ENCODE measurements at regions not wholly inside any gene's neighbourhood (a gene's known extent, or its start where the extent isn't known, plus 50 kb on each side); places are given as distances from the start of the nearest gene placed in this dataset.

DNA sequence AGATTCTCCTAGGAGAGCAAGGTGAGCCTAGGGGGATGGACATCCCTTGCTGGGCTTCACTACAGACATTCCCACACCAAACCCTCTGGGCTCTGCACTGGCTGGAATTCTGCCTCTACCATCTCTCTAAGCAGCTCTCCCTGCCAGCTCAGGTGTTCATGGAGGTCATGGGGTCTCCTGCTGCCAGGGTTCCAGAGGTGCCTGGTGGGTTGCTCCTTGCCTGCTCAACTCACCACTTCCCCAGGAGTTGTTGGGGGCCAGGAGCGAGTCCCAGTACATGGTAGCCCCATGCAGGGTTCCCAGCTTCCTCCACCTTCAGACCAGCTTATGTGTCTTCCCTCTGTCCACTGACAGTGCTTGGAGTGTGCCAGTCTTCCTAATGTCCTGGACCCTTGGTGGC lies 167.8 kb upstream of the PAQR3 start:
- in situ Hi-C loops (cut with MboI; ENCODE audit: low sequenced_read_pairs) = no loop called here

DNA sequence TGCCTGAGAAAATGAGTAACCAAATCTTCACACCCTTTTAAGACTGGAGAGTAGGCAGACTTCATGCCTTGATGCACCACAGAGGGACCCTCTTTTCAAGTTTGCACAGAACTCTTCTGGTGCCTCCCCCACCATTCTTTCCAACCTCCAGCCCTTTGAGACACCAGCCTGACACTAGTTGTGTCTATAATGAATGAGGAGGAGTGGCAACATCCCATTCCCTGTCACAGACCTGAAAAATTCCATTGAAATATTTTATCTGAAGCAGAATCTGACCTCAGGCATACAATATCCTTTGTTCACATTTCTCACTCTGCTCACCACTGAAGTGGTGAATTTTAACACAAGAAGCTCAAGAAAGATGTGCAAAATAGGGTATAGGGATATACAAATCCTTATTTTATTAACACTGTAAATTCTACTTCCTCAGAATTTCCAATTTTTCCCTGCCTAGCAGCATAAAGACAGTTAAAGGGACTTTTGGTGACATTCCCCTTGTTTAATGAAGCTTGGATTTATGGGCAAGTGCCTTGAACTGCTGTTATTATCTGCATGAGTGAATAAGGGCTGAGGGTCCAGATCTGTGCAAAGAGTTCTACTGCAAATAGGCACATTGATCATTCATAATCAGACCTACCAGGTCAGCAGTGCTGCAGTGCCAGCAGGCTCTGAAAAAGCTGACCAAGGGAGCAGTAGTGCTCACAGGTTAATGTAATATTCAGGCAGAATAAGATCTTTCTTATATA lies 149.9 kb upstream of the PAQR3 start:
- in situ Hi-C loops (cut with MboI; ENCODE audit: low sequenced_read_pairs) = no loop called here

DNA sequence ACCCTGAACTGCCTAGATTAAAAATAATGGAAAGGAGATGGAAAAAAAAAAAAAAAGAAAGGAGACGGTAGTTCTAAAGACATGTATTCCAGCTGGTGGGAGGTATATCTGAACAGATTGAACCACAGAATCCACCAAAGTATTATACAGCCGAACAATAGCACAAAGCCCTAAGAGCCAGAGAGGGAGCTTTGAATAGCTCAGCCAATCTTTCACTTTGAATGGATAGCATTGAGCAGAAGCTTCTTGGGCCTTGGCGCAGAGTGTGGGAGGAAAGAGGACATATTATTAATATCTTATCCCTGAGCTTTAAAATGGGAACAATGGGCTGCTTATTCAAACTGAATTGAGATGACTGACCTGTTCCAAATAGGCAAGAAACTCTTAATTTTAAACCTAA lies 147.8 kb upstream of the PAQR3 start:
- in situ Hi-C loops (cut with MboI; ENCODE audit: low sequenced_read_pairs) = no loop called here

DNA sequence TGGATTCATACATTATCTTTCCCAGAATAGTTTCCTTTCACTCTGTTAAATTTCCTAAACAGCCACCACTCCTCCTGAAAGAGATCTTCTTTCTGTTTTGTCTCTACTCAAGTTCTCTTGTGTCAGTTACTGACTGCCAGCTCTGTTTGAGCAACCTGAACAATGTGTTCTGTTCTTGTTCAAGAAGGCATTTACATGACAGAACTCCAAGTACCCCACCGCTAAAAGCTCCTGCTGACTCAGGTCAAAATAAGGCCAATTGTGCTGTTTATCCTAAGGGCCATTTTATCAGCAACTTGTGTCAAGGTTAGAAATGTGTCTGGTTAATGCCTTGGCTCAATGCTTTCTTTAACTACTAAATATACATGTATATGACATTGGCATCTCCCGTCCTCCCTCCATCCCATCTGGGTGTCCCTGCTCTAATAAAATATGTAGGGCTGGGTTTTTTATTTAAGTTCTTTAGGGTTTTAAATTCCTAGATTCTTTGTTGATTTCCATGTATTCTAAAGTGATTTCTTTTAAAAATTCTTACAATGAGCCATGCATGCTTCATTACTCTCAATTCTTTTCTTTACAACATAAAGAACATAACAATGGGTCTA lies 144.3 kb upstream of the PAQR3 start:
- in situ Hi-C loops (cut with MboI; ENCODE audit: low sequenced_read_pairs) = no loop called here

DNA sequence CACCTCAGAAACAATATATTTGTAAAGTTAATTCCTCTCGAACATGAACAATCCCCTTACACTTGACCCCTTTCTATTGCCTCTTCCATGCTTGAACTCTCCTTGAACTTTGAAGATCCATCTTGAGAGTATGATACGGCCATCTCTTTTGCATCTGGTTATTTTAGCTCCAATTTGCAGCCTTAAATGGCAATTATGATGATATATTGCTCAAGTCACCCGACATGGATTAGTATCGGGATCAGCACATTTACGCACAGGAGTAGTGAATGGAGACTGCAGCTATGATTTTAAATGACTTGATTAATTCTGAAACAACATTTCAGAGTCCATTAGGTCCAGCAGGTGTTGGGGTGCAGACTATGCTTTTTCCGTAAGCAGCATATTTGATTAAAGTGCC lies 143.8 kb upstream of the PAQR3 start:
- in situ Hi-C loops (cut with MboI; ENCODE audit: low sequenced_read_pairs) = no loop called here

DNA sequence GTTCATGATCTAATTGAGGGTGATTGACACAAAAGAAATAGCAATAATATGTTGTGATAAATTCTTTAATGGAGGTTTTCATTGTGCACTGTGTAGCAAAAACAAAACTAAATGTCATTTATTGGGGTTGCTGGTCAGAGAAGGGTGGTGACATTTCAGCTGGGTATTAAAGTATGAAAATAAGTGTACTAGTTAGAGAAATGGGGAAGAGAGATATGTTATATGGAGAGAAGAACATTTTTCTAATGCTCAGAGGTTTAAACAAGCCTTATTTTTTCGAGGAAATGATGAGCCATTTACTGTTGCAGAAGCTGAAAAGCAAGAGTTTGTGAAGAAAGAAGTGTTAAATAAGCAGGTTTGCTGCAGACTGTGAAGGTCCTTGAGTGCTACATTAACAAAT lies 142.7 kb upstream of the PAQR3 start:
- in situ Hi-C loops (cut with MboI; ENCODE audit: low sequenced_read_pairs) = no loop called here

DNA sequence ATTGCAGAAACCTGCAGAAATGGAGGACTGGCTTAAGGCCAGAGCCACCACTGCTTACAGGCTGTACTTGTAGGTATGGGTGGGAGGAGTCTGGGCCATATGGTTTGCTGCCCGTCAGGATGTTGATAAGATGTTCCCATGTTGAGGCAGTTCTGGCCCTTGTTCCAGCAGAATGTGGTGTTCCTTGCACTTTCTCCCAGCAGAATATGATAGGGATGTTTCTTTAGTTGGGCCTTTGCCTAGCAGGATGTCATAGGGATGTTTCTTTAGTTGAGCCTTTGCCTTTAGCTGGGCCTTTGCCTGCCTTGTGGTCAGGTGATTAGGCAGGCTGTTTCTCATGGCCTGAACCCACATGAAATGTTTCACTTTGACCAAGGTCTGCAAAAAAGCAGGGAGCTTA lies 139.1 kb upstream of the PAQR3 start:
- in situ Hi-C loops (cut with MboI; ENCODE audit: low sequenced_read_pairs) = no loop called here

DNA sequence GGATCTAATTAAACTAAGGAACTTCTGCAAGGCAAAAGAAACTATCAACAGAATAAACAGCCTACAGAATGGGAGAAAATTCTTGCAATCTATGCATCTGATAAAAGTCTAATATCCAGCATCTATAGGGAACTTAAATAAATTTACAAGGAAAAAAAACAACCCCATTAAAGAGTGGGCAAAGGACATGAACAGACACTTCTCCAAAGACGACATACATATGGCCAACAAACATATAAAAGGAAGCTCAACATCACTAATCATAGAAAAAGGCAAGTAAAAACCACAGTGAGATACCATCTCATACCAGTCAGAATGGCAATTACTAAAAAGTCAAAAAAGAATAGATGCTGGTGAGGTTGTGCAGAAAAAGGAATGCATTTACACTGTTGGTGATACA lies 134.8 kb upstream of the PAQR3 start:
- in situ Hi-C loops (cut with MboI; ENCODE audit: low sequenced_read_pairs) = no loop called here

DNA sequence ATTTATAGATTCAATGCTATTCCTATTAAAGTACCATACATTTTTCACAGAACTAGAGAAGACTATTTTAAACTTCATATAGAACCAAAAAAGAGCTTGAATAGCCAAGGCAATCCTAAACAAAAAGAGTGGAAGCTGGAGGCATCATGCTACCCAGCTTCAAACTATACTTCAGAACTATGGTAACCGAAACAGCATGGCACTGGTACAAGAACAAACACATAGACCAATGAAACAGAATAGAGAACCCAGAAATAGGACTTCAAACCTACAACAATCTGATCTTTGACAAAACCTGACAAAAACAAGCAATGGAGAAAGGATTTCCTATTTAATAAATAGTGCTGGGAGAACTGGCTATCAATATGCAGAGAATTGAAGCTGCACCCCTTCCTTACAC lies 134.2 kb upstream of the PAQR3 start:
- in situ Hi-C loops (cut with MboI; ENCODE audit: low sequenced_read_pairs) = no loop called here

DNA sequence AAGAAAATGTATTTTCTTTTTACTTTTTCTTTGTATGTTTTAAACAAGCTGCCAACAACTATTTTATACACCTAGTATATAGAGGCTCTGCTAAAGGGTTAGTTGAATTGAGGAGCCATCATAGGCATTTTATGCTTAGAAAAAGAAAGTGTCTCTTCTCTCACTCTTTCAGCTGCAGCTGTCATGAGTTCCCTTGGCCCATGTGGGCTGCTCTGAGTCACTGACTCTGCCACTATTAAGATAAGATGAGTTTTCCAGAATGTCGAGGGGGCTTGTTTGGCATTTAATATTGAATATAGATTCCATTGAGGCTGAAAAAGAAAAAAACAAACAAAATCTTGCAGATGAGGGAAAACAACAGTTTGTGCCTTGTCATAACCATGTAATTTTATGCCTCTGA lies 126.0 kb upstream of the PAQR3 start:
- in situ Hi-C loops (cut with MboI; ENCODE audit: low sequenced_read_pairs) = no loop called here

DNA sequence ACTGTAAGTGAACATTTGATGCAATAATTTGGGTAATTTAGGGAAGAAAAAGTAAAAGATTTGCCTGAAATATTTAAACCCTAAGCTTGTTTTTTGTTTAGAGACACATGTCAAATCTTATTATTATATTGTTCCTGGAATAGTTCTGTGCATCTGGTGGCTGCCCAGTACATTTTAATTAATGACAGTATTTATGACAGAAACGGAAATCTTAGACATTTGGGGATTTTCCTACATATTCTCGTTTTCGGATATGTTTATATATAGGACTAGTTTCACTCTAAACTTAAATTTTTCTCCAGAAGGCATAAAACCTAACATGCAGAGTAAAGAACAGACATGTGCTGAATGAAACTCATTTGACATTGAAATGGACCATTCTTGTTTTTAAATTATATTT lies 125.6 kb upstream of the PAQR3 start:
- in situ Hi-C loops (cut with MboI; ENCODE audit: low sequenced_read_pairs) = no loop called here

DNA sequence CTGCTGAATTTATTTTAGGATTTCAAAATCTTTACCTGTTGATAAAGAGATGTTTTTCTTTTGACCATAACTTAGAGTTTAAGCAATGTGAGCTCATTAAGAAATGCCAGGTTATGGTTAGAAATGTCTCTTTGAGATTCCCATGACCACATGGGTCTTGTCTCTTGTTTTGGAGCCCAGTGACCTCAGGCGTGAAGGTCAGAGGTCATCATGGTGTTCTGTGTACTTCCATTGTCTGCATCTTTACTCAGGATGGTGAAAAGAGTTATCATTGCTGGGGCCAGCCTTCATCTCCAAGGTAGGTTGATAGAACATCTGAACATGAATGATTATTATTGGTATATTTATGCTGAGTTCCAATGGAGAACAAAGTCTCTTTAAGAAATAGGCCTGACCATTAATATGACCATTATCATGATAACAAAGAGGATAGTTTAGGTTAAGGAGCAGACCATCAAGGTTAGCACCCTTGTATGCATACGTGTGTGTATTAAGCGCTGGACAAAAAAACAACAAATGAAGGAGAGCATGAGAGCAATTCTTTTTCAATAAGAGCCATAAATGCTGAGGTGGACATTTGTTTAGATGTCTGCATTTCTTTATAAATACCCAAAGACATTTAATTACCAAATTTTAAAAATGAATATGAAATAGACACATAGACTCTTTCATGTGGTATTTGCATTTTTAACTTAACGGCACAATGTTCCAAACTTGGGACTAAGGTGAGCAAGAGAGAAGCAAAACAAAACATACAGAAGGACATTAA lies 120.6 kb upstream of the PAQR3 start:
- in situ Hi-C loops (cut with MboI; ENCODE audit: low sequenced_read_pairs) = no loop called here

DNA sequence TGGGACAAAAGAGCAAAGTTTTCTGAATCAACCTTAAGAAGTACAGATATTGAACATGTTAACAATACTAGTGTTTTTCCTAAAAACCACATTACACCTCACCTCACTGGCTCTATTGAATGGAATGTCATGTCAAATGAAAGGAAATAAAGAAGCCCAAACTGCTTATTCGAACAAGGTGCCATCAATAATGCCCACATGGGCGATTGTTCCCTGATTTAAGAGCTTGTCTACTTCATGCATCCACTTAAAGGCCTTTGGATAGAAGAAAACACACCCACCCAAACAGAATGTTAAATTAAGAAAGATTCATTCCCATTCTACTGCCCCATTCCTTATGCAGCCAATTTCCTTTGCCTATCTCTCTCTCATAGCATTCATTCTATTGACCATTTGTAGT lies 118.5 kb upstream of the PAQR3 start:
- in situ Hi-C loops (cut with MboI; ENCODE audit: low sequenced_read_pairs) = no loop called here

DNA sequence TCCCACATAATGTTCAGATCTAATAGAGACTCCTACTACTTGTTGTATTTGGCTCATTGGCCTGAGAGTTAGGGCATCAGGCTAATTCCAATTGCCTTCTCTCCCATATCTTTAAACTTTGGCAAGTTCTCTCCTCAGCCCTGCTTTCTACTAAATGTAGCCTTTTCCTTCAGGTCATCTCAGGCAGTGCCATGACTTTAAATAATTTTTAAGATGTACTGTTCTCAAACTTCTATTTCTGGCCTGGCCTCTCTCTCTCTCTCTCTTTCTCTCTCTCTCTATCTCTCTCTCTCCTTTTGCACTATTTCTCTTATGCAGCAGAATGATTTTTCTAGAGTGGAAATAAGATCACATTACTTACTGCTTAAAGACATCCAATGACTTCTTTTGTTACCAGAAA lies 114.5 kb upstream of the PAQR3 start:
- in situ Hi-C loops (cut with MboI; ENCODE audit: low sequenced_read_pairs) = no loop called here

DNA sequence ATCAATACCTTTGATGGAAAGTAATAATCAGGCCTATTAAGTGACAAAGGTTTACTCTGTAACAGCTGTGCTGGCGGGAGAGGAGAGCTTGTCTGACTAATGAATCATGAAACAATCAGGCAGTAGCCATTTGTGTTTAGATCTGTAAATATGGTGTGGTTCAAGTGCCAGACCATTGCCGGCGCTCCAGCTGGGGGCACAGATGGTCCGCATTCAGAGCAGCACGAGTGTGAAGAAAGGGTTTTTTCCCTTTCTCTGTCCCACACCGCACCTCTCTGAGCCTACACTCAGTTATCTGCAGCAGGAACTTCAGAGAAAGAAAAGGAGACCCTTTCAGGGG lies 111.3 kb upstream of the PAQR3 start:
- in situ Hi-C loops (cut with MboI; ENCODE audit: low sequenced_read_pairs) = no loop called here

DNA sequence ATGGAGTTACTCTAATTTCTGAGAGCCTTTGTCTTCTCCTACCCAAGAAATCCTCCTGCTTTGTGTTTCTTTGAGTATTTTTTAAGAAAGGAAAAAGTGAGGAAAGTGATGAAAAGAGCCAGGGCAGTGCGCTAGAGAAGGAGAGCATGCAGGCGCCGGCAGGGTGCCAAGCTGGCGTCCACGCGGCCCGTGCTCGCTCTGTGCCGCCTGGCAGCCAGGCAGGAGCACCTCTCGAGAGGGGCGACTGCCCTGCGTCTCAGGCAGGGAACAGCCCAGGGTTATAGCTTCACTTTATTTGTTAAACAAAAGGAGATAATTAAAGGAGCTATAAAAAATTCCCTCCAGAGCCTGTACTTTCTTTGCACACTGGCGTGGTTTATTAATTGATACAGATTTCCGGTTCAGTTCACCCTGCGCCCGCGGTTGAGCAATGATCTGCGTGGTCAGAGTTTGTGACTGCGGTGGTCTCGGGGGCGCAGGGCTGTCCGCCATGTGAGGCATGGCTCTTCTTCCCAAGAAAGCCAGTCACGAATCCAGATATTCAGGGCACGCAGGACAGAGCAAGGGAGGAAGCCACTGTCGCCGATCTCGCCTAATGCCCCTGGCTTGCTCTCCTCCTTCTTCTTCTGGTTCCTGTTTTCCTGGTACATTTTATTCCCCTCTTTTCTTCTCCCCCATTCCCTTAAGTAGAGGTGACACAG lies 110.8 kb upstream of the PAQR3 start:
- in situ Hi-C loops (cut with MboI; ENCODE audit: low sequenced_read_pairs) = no loop called here

DNA sequence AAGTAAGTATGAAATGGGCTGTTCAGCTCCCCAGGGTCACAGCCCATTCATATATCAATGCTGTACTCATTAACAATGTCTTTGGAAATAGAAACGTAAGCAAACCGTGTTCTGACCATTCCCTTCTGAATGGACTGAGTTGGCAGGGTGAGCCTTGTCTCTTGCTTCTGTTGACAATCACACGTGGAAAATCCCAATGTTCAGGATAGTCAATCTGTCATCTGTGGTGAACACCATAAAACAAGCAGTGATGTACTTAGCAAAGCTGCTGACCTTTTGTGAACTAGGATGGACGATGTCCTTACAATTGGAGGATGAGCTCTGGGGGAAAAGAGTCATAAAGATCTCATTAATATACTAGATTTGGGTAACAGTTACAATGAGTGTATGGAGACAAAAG lies 109.6 kb upstream of the PAQR3 start:
- in situ Hi-C loops (cut with MboI; ENCODE audit: low sequenced_read_pairs) = no loop called here

DNA sequence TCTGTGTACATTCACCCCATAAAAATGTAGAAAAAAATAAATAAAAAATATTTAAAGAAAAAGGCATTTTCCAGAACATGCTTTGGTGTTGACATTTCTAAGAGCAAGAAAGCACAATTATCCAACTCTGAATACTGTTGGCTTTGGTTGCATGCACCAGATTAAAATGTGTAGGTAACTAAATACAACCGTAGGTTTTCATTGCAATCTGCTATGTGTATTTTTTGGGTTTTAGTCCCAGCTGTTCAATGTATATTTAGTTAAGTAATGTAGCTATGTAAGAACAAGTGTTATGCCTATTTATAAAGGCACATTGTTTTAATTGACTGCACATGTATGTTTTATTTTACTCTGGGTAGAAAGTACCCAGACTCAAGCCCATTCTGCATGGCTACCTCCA lies 108.1 kb upstream of the PAQR3 start:
- in situ Hi-C loops (cut with MboI; ENCODE audit: low sequenced_read_pairs) = no loop called here

DNA sequence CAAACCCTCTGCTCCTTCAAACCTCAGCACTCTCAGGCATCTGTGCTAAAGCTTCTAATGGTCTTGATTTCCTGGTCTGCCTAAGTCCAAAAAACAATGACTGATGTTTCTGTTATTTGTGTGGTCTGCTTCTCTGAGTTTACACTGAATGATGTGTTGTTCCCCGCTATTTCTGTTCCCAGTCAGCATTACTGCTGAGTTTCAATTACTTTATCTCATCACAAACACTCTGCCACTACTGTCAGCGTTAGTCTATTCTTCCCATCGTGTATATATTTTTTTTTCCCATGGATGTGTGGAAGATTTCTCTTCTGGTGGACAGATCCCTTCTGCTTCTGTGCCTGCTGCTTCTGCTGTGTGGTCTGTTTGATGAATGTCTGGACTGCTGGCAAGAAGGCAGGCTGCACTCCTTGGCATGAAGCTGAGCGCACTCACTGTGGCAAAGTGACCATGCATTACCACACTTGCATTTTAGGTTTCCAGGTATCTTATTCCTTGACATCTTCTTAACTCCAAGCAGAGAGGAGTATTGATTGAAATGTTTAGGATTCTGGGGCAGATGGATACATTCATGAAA lies 106.9 kb upstream of the PAQR3 start:
- in situ Hi-C loops (cut with MboI; ENCODE audit: low sequenced_read_pairs) = no loop called here

DNA sequence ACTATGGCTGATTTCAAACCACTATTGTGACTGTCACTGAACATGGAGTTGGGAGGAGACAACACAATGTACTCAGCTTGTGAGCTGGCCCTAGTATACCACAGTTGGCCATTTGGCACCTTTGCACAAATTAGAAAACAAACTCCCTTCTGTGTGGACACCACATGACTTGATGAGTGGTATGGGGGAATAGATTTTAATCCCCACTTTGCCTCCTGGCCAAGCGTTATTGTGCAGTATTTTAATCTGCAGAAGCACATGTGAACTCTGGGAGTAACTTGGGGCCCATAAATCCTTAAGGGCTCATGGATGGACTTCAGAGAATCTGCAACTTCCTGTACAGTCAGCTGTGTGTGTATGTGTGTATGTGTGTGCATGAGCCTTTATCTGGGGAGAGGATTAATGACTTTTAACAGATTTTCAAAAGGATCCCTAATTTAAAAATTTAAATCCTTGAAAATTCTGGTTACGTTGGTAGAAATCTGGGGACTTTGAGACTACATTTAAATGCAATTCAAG lies 105.0 kb upstream of the PAQR3 start:
- in situ Hi-C loops (cut with MboI; ENCODE audit: low sequenced_read_pairs) = no loop called here

DNA sequence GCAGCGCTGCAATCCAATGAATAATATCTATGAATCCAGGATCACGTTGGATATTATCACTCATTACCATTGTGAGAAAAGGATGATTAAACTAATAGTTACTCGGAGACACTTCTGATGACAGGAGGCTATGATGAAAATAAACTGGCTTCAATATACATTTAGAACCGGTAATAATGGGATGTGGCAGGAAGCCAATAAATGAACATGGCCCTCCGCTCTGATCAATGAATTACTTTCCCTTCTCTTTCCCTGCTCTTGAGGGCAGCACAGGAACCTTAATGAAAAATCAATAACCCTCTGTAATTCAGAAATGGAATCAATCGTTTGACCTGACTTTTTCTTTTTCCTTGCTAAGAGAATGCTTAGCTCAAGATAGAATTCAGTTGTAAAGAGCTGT lies 103.9 kb upstream of the PAQR3 start:
- in situ Hi-C loops (cut with MboI; ENCODE audit: low sequenced_read_pairs) = no loop called here
